HG03039 (cell line): ENCODE measurements at regions not wholly inside any gene's neighbourhood (a gene's known extent, or its start where the extent isn't known, plus 50 kb on each side); places are given as distances from the start of the nearest gene placed in this dataset.
"Not testable (repeated sequence)": the region's sequence is repeated elsewhere in the genome, so short reads cannot be mapped to it uniquely, and the experiment has no call there.

ENCODE experiments used
- ATAC-seq: cut with Tn5 transposase; IDR thresholded peaks from one replicate; pipeline ENCODE4 v1.9.1; 2021; ENCODE audit warnings: mild to moderate bottlenecking, moderate library complexity; ENCODE audit not compliant: unreplicated experiment

DNA sequence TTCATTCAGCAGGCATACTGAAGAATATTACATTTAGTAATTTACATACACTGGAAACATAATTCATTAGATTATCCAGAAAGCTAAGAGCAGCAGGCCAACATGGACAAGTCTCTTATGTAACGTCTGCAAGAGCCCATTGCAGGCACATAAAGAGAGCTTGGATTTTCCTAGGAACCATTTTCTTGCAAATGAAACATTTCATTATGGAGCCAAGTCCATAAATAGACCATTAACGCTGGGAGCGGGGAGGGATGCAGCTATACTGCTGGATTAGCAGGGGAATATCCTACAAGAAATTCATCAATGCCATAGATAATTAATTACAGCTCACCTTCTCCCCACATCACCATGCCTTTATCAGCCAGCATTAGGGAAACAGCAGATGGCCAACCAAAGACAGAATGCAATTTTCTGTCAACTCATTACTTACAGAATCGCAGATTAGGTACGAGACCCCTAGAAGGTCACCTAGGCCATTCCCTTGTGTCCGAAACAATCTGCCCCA is 170.4 kb downstream of the C1D start:
- ATAC-seq: no peak

DNA sequence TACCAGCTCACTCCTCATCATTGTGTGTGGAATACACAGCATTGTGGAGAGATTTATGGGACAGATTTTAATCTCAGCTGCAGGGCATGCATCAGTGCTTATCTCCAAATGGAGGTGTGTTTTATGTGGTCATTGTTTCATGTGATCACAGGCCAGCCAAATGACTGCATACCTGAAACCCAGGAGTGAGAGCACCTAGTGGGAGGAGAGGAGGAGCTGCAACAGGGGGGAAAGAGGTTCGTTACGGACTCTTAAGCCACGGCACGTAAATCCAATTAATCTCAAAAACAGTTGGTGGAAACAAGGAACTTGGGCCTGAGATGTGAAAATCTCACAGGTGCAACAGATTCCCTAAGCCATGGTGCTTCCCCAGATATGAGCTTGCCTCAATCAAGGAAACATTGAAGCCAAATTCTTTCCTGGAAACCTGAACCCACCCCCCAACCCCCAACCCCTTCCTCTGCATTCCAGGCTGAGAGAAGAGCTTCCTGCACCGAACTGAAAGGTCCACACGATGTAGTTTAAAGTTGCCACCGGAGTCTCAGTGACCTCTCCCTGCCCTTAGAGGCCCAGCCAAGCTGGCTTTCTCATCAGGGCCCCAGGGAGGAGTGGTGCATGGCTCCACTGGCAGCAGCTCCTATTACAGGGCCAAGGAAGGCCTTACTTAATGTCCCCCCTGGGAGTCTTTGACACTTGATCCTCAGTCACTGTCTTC is 167.4 kb downstream of the C1D start:
- no peak for ATAC-seq

DNA sequence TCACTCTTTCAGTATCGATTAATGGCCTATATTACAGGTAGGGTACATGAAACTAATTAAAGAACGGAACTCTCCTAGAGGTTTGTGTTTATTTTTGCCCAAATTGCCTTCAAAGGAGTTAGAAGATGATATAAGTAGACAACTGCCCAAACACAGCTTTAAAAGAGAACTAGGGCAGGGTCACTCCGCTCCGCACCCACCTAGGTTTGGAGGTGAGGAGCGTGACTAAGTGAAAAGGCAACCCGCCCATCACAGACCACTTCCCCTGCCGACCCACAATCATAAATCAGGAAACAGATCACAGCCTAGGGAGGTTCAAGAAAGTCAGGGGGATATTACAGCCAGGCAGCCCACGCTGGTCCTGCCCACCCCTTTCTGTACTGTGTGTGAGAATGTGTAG is 166.7 kb downstream of the C1D start:
- ATAC-seq: no peak

DNA sequence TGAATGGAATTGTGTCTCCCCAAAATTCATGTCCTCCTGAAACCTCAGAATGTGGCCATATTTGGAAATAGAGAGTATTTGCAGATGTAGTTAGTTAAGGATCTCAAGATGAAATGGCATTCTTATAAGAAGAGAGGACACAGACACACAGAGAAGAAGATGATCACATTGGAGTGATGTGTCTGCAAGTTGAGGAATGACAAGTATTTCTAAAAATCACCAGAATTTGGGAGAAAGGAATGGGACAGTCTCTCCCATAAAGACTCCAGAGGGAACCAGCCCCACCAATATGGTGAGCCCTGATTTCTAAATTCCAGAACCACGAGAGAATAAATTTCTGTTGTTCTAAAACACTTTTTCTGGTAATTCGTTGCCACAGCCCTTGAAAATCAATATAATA is 166.3 kb downstream of the C1D start:
- ATAC-seq: no peak

DNA sequence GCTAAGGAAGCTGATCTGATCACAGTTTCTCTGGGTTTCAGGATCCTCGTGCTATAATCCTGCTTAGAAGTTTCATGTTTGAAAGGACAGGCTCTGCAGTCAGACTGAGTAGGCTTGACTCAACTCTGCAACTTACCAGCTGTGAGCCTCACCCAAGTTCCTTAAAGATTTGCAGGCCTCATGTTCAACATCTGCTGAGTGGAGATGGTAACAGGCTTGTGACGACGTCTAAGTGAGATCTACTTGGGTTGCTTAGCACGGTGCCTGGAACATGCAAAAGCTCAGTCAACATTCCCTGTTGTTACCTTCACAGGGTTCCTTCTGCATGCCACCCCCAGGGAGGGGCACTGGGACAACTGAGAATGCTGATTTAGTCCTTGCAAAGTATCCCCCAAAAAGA is 164.2 kb downstream of the C1D start:
- ATAC-seq: no peak

DNA sequence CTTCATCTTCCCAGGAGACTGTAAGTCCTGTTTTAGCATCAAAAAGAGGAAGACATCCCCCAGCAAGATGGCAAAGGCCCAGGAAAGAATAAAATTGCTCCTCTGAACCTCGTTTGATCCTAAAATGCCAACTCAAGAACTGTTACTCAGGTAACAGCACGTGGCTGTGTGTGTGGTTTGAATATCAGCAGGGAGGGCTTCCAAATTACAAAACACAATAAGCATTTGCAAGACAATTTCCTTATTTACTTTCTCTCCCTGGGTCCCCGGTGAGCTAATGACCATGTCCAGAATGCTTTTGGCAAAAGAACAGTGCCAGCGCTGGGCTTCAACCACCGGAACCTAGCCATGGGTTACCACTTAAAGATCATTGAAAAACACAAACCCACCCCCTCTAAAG is 163.6 kb downstream of the C1D start:
- ATAC-seq: no peak

DNA sequence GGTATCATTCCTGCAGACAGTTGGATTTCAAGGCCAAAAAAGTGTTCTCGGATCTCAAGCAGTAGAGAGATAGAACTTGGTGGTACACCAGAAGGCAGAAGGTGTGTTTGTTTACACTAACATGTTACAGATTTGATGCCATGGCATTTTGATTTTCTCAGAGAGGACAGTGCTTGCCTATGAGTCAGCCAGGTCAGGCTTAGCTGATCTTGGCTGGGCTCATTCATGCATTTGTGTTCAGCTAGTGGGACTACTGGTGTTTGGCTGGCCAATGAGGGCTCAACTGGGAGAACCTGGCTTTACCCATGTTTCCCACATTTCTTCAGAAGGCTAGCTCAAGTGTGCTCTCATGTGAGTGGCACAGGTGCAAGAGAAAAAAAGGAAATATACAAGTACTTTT is 162.0 kb downstream of the C1D start:
- no peak for ATAC-seq

DNA sequence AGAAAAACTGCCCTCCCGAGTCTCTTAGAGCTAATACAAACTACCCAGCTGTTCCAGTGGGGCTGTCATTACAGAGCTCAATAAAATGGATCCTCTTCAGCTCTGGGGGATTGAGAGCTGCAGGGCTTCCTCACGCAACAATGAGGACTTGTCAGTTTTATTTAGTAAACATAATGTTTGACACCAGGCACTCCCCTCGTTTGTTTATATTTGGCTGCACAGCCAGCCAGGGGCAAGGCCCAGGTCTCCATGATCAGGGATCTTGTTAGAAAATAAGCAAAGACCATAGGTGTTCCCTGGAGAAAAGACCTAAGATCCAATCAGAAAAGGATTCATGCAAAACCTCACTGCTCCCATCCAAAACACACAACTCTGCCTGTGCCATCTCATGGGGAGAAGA is 158.2 kb downstream of the C1D start:
- ATAC-seq: no peak

DNA sequence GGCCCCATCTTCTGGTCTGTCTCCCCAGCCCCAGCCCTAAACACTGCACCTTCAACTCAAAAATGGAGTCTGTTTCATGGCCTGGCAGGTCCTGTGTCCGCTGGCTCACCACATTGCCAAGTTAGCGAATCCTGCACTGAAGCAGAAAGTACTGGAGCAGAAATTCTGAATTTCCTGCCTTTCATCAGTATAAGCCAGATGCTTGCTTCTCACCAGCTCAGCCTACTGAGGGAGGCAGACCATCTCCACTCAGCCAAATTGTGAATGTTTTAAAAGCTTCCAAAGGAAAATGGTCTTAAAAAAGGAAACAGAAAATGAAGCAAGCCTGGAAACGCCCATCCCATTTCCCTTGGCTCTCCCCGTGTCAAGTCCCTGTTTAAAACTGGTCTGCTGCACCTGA is 157.8 kb downstream of the C1D start:
- no peak for ATAC-seq

DNA sequence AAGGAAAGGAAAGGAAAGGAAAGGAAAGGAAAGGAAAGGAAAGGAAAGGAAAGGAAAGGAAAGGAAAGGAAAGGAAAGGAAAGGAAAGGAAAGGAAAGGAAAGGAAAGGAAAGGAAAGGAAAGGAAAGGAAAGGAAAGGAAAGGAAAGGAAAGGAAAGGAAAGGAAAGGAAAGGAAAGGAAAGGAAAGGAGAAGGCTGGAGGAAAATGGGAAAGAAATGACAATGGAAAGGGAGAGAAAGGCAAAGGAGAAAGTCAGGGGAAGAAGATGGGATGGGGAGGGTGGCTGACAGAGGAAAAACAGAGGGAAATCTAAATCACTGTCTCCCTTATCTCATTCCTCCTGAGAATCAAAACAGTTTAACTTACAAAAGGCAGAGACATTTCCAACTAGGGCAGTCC is 156.3 kb downstream of the C1D start:
- not testable (repeated sequence) for ATAC-seq

DNA sequence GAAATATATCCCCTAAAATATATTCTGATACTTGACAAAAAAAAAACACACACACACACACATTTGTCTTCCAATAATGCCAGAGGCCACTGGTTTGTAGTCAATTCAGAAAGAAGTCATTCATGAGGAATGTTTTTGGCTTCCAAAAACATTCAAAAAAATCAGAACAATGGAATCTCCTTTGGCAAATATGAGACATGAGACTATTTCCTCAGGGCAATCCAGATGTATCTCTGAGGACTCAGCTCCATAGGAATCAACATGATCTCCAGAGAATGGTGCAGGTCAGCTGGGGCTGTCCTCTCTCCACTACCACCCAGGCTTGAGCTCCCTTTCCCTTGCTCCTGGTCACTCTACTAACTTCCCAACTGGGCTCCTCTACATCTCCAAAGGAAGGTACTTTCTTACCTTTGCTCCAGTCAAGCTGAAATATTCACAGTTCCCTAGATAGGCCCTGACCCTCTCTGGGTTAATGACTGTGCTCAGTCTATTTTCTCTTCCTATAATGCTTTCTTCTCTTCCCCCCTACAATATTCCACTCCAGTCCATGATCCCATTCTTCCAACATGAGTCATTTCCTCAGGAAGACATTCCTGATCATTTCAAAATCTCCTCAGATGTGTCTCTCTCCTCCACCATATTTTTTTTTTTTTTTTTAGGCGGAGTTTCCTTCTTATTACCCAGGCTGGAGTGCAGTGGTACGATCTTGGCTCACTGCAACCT is 145.3 kb downstream of the C1D start:
- ATAC-seq: no peak

DNA sequence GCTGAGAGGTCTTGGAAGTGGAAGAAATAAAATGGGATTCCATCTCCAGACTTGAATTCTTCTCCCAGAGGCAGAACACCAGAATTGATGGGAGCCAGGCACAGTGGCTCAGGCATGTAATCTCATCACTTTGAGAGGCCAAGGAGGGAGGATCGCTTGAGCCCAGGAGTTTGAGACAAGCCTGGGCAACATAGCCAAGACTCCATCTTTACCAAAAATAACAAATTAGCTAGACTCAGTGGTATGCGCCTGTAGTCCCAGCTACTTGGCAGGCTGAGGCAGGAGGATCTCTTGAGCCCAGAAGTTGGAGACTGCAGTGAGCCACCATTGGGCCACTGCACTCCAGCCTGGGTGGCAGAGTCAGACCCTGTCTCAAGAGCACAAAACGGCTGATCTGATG is 144.3 kb downstream of the C1D start:
- no peak for ATAC-seq

DNA sequence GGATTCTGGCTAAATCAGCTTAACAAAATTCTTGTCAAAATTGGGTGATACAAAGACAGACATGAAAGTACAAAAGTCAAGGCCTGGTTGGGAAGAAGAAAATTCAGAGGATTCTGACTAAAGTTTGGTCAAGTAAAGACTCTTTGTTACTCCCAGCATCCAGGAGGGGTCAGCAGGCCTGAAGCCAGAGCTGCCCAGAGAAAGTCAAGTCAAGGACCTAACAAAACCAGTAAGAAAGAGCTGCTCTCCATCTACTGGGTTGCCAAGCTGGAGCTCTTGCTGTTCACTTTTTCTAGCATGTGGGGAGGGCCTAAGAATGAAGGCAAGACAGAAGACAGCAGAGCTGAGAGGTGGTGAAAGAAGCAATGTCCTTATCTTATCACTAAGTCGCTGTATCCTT is 143.3 kb downstream of the C1D start:
- ATAC-seq: no peak

DNA sequence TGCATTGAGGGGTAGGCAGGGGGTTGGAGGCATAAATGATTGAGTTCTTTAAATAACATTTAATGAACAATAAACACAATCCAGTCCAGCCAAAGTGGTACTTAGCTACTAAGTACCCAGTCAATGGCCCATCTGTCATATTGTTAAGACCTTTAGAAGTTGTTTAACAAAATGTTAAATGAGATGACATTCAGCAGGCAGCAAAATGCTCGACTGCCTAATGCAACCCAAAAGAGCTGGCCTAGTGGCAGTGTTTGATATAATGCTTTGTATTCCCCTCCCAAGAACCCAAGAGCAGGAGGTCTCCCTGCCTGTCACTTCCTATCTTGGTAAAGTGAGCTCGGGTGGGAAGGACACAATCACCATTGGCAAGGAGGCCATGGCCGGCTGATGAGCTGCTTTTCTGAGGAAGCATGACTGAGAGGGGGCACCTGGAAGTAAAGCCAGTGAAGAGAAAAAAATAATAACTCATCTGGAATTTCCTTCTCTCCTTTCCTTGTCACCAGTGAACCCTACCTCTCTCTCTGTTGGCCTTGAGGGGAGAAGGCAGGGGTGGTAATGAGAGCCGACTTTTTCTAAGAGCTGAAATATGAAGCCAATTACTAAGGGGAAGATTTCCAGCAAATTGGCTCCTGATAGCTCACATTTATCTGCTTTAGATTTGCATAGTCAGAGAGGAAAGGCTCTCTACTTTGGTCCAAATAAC is 140.6 kb downstream of the C1D start:
- no peak for ATAC-seq

DNA sequence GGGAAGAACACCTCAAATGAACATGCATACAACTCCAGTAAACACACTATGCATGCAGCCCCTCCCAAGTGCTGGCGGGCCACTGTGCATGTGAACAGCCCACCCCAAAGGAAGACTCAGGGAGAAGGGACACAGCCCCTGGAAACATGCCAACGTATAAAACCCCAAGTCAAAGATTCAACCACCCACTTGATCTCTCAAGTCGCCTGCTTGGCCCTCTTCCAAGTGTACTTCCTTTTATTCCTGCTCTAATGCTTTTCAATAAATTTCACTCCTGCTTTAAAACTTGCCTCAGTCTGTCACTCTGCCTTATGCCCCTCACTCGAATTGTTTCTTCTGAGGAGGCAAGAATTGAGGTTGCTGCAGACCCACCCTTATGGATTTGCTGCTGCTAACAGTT is 139.1 kb downstream of the C1D start:
- ATAC-seq: no peak

DNA sequence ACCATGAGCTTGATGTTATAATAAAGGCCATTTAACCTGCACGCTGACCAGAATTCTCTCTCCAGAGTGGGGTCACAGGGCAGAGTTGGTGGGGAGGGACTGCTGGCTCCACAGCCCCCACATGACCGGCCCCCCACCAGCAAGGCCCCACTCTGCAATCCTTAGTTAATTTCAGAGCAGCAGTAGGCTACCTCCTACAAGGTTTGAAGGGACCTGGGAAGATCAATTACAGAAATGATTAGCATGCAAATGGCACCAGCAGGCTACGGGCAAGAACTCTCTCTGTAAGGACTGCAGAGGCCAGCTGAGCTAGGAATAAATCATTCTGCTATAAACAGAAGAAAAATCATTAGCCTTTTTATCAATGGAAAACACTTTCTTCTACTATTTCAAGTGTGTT is 135.3 kb downstream of the C1D start:
- no peak for ATAC-seq

DNA sequence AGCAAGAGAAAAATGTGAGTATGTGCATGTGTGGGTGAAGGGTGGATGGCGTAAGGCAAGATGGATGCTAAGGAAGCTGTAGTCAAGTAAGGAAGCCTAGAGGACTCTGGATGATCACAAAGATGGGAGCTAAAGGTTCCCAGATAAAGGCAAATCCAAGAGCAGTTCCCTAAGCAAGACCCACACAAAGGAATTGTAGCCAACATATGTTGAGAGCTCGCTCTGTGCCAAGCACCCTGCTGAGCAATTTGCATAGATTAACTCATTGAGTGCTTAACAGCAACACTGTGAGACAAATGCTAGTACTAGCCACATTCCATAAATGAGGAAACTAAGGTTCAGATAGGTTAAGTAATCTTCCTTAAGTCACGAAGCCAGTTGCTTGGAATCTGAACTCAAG is 132.6 kb downstream of the C1D start:
- no peak for ATAC-seq

DNA sequence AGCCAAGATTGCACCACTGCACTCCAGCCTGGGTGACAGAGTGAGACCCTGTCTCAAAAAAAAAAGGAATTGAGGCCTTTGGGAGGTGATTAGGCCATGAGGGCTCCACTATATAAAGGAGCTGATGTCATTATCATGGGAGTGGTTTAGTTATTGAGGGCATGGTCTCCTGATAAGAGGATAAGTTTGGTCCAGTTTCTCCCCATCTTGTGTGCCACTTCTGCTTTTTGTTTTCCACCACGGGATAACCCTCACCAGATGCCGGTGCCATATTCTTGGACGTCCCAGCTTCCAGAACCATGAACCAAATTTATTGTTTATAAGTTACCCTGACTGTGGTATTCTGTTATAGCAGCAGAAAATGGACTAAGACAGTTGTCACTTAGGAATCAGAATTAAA is 125.8 kb downstream of the C1D start:
- no peak for ATAC-seq

DNA sequence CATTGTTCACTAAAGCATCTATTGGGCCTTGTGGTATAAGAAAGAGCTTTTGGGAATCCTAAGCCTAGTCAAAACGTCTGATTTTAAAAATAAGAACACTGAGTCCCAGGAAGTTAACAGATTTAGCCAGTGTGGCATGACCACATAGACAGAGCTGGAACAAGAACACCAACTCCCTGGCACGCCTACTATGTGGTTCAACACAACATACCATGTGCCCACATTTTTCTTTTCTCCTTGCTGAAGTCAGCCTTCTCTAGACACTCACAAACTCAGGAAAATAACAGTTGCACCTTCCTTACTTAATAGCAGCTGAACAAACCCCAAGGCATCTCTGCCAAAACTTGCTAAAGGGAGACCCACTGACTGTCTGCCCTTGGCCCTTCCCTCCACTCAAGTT is 124.8 kb downstream of the C1D start:
- ATAC-seq: no peak

DNA sequence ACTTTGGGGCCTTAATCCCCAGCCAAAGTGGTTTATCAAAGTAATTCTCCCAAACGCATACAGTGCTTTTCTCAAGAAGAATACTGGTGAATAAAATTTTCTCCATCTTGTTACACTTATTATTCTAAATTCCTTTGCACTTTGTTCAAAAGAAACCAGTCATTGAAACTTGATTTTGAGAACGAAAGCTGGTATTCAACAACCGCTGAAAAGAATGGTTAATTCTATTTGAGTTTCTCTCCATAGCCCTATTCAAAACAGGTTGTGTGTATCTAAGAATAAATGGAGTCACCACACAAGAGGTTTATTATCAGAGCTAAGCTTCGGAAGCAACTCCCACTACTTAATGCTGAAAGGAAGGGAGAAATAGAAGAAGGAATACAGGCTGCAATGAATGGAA is 117.7 kb downstream of the C1D start:
- ATAC-seq: no peak

DNA sequence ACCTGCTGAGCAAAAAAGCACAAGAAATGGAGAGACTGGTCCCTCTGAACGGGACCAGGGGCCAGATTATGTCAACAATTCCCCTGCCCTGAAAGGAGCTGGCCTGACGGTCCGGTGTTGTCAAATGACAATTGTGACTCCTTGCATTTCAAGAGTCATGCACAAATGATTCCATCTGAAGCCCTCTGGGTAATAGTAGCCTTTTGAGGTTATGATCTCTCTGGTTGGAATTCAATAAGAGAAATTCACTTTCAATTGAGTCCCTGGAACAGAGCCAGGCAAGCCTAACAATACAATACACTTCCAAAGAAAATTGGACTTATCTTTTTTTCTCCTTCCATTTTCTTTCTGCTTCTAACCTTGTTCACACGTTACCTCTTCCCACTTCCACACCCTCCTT is 116.9 kb downstream of the C1D start:
- no peak for ATAC-seq

DNA sequence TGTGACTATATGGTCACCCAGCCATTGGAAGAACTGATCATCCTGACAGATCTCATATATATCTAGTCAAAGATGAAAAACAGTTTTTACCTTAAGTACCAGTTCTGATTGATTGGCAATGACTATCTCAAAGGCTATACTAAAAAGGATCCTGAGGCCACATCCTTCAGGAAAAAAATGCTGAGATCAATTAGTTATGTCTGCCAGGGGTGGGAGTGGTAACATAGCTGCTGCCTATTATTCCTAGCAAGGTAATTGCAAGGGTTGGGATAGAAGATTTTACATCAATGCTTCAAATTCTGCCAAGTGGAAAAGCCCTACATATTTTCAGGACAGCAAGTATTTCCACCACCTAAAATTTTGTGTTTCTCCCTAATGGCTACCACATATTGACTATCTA is 114.7 kb downstream of the C1D start:
- ATAC-seq: no peak
